Activated naive CD8-positive, alpha-beta T cell treated with anti-CD3 and anti-CD28 coated beads for 36 hours (primary cell): ENCODE measurements at regions not wholly inside any gene's neighbourhood (a gene's known extent, or its start where the extent isn't known, plus 50 kb on each side); places are given as distances from the start of the nearest gene placed in this dataset.
"Not testable (repeated sequence)": the region's sequence is repeated elsewhere in the genome, so short reads cannot be mapped to it uniquely, and the experiment has no call there.

ENCODE experiments used
- DNase-seq: peaks from one replicate; pipeline ENCODE4 v3.0.0; 2021
- H3K27ac Mint-ChIP-seq: one replicate; pipeline ENCODE4 v1.8.0; 2022; ENCODE audit warnings: mild to moderate bottlenecking, moderate library complexity, mixed read lengths
- H3K27me3 Mint-ChIP-seq: one replicate; pipeline ENCODE4 v1.8.0; 2022; ENCODE audit warnings: mild to moderate bottlenecking, mixed read lengths
- H3K36me3 Mint-ChIP-seq: one replicate; pipeline ENCODE4 v1.8.0; 2021; ENCODE audit warnings: mild to moderate bottlenecking, mixed read lengths
- H3K4me1 Mint-ChIP-seq: one replicate; pipeline ENCODE4 v1.8.0; 2021; ENCODE audit warnings: mixed read lengths
- H3K4me3 Mint-ChIP-seq: one replicate; pipeline ENCODE4 v1.8.0; 2022; ENCODE audit warnings: mild to moderate bottlenecking, moderate library complexity, mixed read lengths
- H3K9me3 Mint-ChIP-seq: one replicate; pipeline ENCODE4 v1.8.0; 2022; ENCODE audit warnings: mixed read lengths

GRCh38 chr1:83488105-83488504, 510.8 kb downstream of the TTLL7 start:
- not testable (repeated sequence) for H3K4me3 Mint-ChIP-seq
- peak overlapping the region; percentile 89 for H3K27ac Mint-ChIP-seq
- DNase-seq: peak; percentile 14

GRCh38 chr1:83487460-83487859, 511.5 kb downstream of the TTLL7 start:
- H3K36me3 Mint-ChIP-seq, H3K4me3 Mint-ChIP-seq, H3K27me3 Mint-ChIP-seq, H3K27ac Mint-ChIP-seq, DNase-seq, H3K9me3 Mint-ChIP-seq: not testable (repeated sequence)
- H3K4me1 Mint-ChIP-seq: peaks cover 24% of the 10 kb centered on the region

More at GRCh38 chr1:83488105-83488504, 510.8 kb downstream of the TTLL7 start:
- H3K36me3 Mint-ChIP-seq, H3K9me3 Mint-ChIP-seq, H3K27me3 Mint-ChIP-seq: not testable (repeated sequence)
- peaks cover 24% of the 10 kb centered on the region for H3K4me1 Mint-ChIP-seq

- not testable (repeated sequence) for H3K27ac Mint-ChIP-seq, DNase-seq, H3K27me3 Mint-ChIP-seq, H3K9me3 Mint-ChIP-seq, H3K4me3 Mint-ChIP-seq
- H3K36me3 Mint-ChIP-seq: peaks cover 11% of the 10 kb centered on the region
- H3K4me1 Mint-ChIP-seq: peaks cover 25% of the 10 kb centered on the region
These were observed 513.5 kb downstream of the TTLL7 start for GRCh38 chr1:83485314-83486019.

GRCh38 chr1:83481284-83481683, 517.6 kb downstream of the TTLL7 start:
- H3K4me1 Mint-ChIP-seq: peaks cover 14% of the 10 kb centered on the region
- not testable (repeated sequence) for H3K27ac Mint-ChIP-seq, H3K27me3 Mint-ChIP-seq, H3K9me3 Mint-ChIP-seq, H3K4me3 Mint-ChIP-seq, DNase-seq
- peaks cover 12% of the 10 kb centered on the region for H3K36me3 Mint-ChIP-seq

GRCh38 chr1:83479591-83480239, 519.2 kb downstream of the TTLL7 start:
- H3K27me3 Mint-ChIP-seq, DNase-seq, H3K4me3 Mint-ChIP-seq, H3K9me3 Mint-ChIP-seq: not testable (repeated sequence)
- Mint-ChIP-seq H3K36me3 (peaks cover 12% of the 10 kb centered on the region), H3K27ac (peak overlapping the region; percentile 17), H3K4me1 (peaks cover 12% of the 10 kb centered on the region)

- H3K36me3 Mint-ChIP-seq: peaks cover 12% of the 10 kb centered on the region
- DNase-seq, H3K4me3 Mint-ChIP-seq, H3K9me3 Mint-ChIP-seq, H3K27ac Mint-ChIP-seq, H3K27me3 Mint-ChIP-seq: not testable (repeated sequence)
- H3K4me1 Mint-ChIP-seq: peaks cover 12% of the 10 kb centered on the region
These were observed 520.8 kb downstream of the TTLL7 start for GRCh38 chr1:83478127-83478526.

- H3K27ac Mint-ChIP-seq, DNase-seq, H3K27me3 Mint-ChIP-seq, H3K9me3 Mint-ChIP-seq, H3K4me3 Mint-ChIP-seq: not testable (repeated sequence)
- peaks cover 12% of the 10 kb centered on the region for H3K36me3 Mint-ChIP-seq
- H3K4me1 Mint-ChIP-seq: peaks cover 12% of the 10 kb centered on the region
These were observed 522.4 kb downstream of the TTLL7 start for GRCh38 chr1:83476518-83476917.

GRCh38 chr1:83474946-83475345, 524.0 kb downstream of the TTLL7 start:
- DNase-seq, H3K36me3 Mint-ChIP-seq, H3K9me3 Mint-ChIP-seq, H3K4me3 Mint-ChIP-seq, H3K27ac Mint-ChIP-seq, H3K4me1 Mint-ChIP-seq, H3K27me3 Mint-ChIP-seq: not testable (repeated sequence)

GRCh38 chr1:83473986-83474385, 524.9 kb downstream of the TTLL7 start:
- H3K4me3 Mint-ChIP-seq, DNase-seq, H3K36me3 Mint-ChIP-seq, H3K27me3 Mint-ChIP-seq, H3K9me3 Mint-ChIP-seq, H3K27ac Mint-ChIP-seq, H3K4me1 Mint-ChIP-seq: not testable (repeated sequence)

- not testable (repeated sequence) for DNase-seq, H3K9me3 Mint-ChIP-seq, H3K4me1 Mint-ChIP-seq, H3K27ac Mint-ChIP-seq, H3K4me3 Mint-ChIP-seq, H3K27me3 Mint-ChIP-seq, H3K36me3 Mint-ChIP-seq
These were observed 526.9 kb downstream of the TTLL7 start for GRCh38 chr1:83472066-83472465.

GRCh38 chr1:83471272-83471671, 527.7 kb downstream of the TTLL7 start:
- not testable (repeated sequence) for H3K27me3 Mint-ChIP-seq, H3K36me3 Mint-ChIP-seq, H3K4me1 Mint-ChIP-seq, H3K4me3 Mint-ChIP-seq, H3K27ac Mint-ChIP-seq, DNase-seq, H3K9me3 Mint-ChIP-seq

- not testable (repeated sequence) for H3K27ac Mint-ChIP-seq, H3K27me3 Mint-ChIP-seq, H3K9me3 Mint-ChIP-seq, H3K36me3 Mint-ChIP-seq, DNase-seq, H3K4me3 Mint-ChIP-seq, H3K4me1 Mint-ChIP-seq
These were observed 530.6 kb downstream of the TTLL7 start for GRCh38 chr1:83468336-83468735.

GRCh38 chr1:83457735-83458248, 541.1 kb downstream of the TTLL7 start:
- H3K4me3 Mint-ChIP-seq, DNase-seq, H3K27ac Mint-ChIP-seq, H3K4me1 Mint-ChIP-seq, H3K9me3 Mint-ChIP-seq, H3K27me3 Mint-ChIP-seq, H3K36me3 Mint-ChIP-seq: not testable (repeated sequence)

- not testable (repeated sequence) for H3K27ac Mint-ChIP-seq, DNase-seq, H3K27me3 Mint-ChIP-seq, H3K4me1 Mint-ChIP-seq, H3K9me3 Mint-ChIP-seq, H3K36me3 Mint-ChIP-seq, H3K4me3 Mint-ChIP-seq
These were observed 541.7 kb downstream of the TTLL7 start for GRCh38 chr1:83457281-83457680.

- H3K36me3 Mint-ChIP-seq, H3K9me3 Mint-ChIP-seq, H3K27me3 Mint-ChIP-seq, H3K4me1 Mint-ChIP-seq, DNase-seq: not testable (repeated sequence)
- Mint-ChIP-seq H3K27ac (peak overlapping the region; percentile 29), H3K4me3 (peak overlapping the region; percentile 43)
These were observed 543.2 kb downstream of the TTLL7 start for GRCh38 chr1:83455753-83456152.

- H3K36me3 Mint-ChIP-seq, H3K27ac Mint-ChIP-seq, H3K4me1 Mint-ChIP-seq, H3K4me3 Mint-ChIP-seq, DNase-seq, H3K9me3 Mint-ChIP-seq, H3K27me3 Mint-ChIP-seq: not testable (repeated sequence)
These were observed 553.1 kb downstream of the TTLL7 start for GRCh38 chr1:83445873-83446272.
